ENCODE measurements at regions not wholly inside any gene's neighbourhood (a gene's known extent, or its start where the extent isn't known, plus 50 kb on each side); places are given as distances from the start of the nearest gene placed in this dataset.
"Not testable (repeated sequence)": the region's sequence is repeated elsewhere in the genome, so short reads cannot be mapped to it uniquely, and the experiment has no call there.

- H3K4me3 ChIP-seq (ENCODE audit: low read length), result no peak overlapping the region
- DNase-seq (ENCODE audit: low read depth), result no peak
- no peak for TF ChIP-seq CTCF (conservative IDR thresholded peaks at IDR 0.05; ENCODE audit: low read depth, low read length)
Observed at GRCh38 chr7:16960337-16960965, 78.7 kb upstream of the AGR3 start.

GRCh38 chr7:16961641-16962040 is 79.9 kb upstream of the AGR3 start:
- no peak for TF ChIP-seq CTCF (conservative IDR thresholded peaks at IDR 0.05; ENCODE audit: low read depth, low read length)
- no peak for DNase-seq (ENCODE audit: low read depth)
- H3K4me3 ChIP-seq (ENCODE audit: low read length), result no peak overlapping the region

- no peak for TF ChIP-seq CTCF (conservative IDR thresholded peaks at IDR 0.05; ENCODE audit: low read depth, low read length)
- no peak overlapping the region for H3K4me3 ChIP-seq (ENCODE audit: low read length)
- DNase-seq (ENCODE audit: low read depth), result no peak
Observed at GRCh38 chr7:16963044-16963443, 81.3 kb upstream of the AGR3 start.

- H3K4me3 ChIP-seq (ENCODE audit: low read length); DNase-seq (ENCODE audit: low read depth): not testable (repeated sequence)
Observed at GRCh38 chr7:16965697-16966096, 83.9 kb upstream of the AGR3 start.

GRCh38 chr7:16967300-16967811 is 85.6 kb upstream of the AGR3 start:
- no peak overlapping the region for H3K4me3 ChIP-seq (ENCODE audit: low read length)
- no peak for TF ChIP-seq CTCF (conservative IDR thresholded peaks at IDR 0.05; ENCODE audit: low read depth, low read length)
- no peak for DNase-seq (ENCODE audit: low read depth)

GRCh38 chr7:16970732-16971482 is 89.1 kb upstream of the AGR3 start:
- TF ChIP-seq CTCF (conservative IDR thresholded peaks at IDR 0.05; ENCODE audit: low read depth, low read length), result no peak
- no peak for DNase-seq (ENCODE audit: low read depth)

GRCh38 chr7:16975712-16976111 is 93.9 kb upstream of the AGR3 start:
- no peak overlapping the region for H3K4me3 ChIP-seq (ENCODE audit: low read length)
- no peak for TF ChIP-seq CTCF (conservative IDR thresholded peaks at IDR 0.05; ENCODE audit: low read depth, low read length)
- no peak for DNase-seq (ENCODE audit: low read depth)

More at GRCh38 chr7:16970732-16971482, 89.1 kb upstream of the AGR3 start:
- H3K4me3 ChIP-seq (ENCODE audit: low read length), result no peak overlapping the region

Data from retinal pigment epithelial cell (primary cell).